ENCODE measurements at regions not wholly inside any gene's neighbourhood (a gene's known extent, or its start where the extent isn't known, plus 50 kb on each side); places are given as distances from the start of the nearest gene placed in this dataset.

DNA sequence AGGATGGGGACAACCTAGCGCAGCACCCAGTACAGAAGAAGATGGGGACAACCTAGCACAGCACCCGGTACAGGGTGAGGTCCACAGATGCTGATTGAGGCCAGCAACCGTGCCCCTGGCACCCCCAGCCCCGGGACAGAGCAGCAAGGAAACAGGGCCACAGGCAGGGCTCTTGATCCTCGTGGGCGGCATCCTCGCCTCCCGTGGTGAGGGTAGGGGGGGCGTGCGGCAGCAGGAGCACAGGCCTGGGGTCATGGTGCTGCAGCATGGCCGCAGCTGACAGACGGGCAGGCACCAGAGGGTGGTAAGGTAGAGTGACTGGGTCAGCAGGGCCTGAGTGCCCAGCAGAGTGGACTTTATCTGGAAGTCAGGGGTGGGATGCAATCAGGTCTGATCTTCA lies 89.5 kb downstream of the HMX1 start:
- TF ChIP-seq CTCF (IDR thresholded peaks at IDR 0.05) (no peak), POLR2A (IDR thresholded peaks at IDR 0.05) (no peak)

All from thyroid gland (tissue), 4 donors.